Epidermal melanocyte (primary cell): ENCODE measurements at regions not wholly inside any gene's neighbourhood (a gene's known extent, or its start where the extent isn't known, plus 50 kb on each side); places are given as distances from the start of the nearest gene placed in this dataset.
"Not testable (repeated sequence)": the region's sequence is repeated elsewhere in the genome, so short reads cannot be mapped to it uniquely, and the experiment has no call there.

Source experiments
- DNase-seq: peaks from one replicate; pipeline ENCODE4 v3.0.0; 2011; ENCODE audit warnings: low spot score; ENCODE audit not compliant: insufficient read length

DNA sequence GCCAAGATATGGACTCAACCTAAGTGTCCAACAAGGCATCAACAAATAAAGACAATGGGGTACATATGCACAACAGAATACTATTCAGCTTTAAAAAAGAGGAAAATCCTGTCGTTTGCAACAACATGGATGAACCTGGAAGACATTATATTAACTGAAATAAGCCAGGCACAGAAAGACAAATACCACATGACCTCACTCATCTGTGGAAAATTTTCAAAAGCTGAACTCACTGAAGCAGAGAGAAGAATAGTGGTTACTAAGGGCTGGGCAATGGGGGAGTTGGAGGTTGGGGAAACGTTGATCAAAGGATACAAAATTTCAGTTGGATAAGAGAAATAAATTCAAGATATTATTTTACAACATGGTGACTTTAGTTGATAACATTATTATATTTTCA lies 221.4 kb upstream of the PITRM1 start:
- no peak for DNase-seq

DNA sequence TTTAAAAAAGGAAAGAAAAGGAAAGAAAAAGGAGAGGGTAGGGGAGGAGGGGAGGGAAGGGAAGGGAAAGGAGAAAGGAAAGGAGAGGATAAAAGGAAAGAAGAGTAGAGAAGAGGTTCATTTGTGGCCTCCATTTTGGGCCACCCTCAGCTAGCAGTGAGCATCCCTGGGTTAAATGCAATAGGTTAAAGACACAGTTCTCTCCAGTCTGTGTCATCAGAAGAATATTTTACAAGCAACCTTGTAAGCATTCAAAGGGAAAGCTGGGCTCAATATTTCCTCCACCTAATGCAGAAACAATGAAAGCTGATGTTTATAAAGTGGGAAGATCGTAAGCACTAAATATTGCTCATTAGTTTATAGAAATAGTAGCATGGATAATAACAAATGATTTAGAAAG lies 219.1 kb upstream of the PITRM1 start:
- no peak for DNase-seq

DNA sequence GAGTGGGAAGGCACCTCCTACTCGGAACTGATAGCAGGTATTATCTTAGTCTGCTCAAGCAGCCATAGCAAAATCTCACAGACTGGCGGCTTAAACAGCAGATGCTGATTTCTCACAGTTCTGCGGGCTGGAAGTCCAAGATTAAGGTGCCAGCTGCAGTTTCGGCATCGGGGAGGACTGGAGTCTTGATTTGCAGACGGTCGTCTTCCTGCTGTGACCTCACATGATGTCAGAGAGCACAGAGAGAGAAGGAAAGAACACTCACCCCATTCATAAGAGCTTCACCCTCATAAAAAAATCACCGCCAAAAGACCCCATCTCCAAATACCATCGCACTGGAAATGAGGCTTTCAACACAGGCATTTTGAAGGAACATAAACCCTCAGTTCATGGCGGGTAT lies 216.5 kb upstream of the PITRM1 start:
- DNase-seq = no peak

DNA sequence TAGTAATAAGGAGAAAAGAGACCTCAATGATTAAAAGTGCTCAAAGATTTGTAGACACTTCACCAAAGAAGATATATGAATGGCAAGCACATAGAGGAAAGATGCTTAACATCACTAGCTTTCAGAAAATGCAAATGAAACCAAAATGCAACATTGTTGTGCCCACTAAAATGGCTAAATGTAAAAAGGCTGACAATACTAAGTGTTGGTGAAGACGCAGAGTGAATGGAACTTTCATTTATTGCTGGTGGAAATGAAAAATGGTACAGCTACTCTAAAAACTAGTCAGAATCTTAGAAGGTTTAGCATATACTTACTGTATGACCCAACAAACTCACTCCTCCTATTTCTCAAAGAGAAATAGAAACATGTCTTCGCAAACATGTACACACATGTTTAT lies 212.9 kb upstream of the PITRM1 start:
- no peak for DNase-seq

DNA sequence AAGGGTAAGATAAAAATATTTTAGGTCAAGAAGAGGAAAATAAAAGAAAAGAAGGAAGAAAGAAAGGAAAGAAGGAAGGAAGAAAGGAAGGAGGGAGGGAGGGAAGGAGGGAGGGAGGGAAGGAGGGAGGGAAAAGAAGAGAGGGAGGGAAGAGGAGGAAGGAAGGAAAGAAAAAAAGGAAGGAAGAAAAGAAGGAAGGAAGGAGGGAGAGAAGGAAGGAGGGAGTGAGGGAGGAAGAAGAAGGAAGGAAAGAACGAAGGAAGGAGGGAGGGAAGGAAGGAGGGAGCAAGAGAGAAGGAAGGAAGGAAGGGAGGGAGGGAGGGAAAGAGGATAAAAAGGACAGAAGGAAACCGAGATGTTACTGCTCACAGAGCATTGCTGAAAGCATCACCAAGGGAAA lies 209.5 kb upstream of the PITRM1 start:
- DNase-seq = no peak

DNA sequence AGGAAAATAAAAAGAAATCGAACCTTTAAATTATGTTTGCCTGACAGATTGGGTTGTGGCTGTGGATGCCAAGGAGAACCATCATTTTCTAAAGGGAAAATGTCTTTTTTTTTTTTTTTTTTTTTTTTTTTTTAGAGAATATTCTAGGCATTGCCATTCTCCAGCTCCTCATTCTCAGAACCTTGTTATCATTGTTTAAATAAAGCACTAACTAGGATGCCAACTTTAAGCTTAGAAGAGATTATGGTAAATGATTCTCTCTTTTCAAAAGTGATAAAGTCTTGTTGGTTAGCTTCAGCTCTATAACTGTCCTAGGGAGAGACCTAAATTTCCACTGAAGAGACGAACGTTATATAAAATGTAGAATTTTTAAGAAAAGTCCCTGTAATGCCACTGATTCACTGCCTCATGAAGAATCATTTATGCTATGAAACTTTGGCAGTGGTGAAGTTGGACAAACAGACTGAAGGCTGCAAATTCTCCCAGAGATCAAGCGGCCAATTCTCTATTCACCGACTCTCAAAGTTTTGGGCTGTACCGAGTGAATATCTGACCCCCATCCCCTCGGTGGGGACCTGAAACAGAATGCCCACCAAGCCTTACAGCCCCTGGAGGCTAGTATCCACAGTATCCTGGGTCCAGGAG lies 207.9 kb upstream of the PITRM1 start:
- DNase-seq = no peak

DNA sequence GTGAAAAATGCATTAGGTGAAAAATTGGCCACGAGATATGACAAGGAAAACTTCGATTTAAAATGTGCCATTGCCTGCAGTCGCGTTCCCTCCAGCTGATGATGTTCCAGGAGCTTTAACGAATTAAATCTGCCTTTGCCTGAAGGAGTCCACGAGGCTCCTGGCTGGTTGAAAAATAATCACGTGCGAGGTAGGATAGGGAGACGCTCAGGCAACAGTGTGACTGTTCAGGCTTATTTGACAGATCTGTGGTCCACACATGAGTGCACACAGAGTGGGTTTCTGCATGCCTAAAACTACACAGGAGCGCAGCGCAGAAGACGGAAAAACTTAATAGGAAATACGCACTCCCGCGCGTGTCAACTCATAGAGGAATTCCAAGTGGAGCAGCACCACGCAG lies 204.0 kb upstream of the PITRM1 start:
- DNase-seq = no peak

DNA sequence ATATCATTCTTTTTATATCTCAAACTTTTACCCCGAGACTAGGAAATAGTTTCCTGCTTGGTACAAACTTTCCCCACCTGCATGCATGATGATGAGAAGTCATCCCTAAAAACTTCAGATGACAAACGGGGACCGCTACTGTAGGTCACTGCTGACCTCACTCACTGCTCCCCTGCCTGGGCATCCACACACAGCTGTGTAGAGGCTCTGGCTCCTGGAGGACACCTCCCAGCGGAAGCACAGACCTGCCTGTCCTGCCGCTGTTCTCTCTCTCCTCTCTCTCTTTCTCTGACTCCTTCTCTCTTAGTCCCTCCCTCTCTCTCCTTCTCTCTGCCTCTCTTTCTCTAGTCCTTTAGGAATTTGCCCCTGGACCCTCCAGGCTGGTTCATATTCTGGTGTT lies 202.9 kb upstream of the PITRM1 start:
- DNase-seq = no peak

DNA sequence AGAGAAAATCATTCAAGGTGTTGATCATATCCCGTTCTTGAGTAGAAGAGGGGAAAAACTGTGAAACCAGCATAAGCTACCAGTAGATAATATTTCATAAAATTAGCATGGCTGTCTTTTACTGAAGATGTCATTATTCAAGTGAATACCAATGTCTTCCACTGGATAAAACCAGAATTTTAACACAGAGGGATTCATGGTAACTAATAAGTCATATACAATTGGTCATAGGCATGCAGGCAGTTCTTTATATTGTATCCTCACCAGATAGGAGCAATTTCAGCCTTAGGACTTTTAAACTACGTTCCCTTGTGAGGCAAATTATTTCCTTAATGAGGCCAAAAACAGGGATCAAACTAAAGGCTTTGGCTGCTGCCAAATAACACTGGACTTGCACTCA lies 202.3 kb upstream of the PITRM1 start:
- DNase-seq = no peak

DNA sequence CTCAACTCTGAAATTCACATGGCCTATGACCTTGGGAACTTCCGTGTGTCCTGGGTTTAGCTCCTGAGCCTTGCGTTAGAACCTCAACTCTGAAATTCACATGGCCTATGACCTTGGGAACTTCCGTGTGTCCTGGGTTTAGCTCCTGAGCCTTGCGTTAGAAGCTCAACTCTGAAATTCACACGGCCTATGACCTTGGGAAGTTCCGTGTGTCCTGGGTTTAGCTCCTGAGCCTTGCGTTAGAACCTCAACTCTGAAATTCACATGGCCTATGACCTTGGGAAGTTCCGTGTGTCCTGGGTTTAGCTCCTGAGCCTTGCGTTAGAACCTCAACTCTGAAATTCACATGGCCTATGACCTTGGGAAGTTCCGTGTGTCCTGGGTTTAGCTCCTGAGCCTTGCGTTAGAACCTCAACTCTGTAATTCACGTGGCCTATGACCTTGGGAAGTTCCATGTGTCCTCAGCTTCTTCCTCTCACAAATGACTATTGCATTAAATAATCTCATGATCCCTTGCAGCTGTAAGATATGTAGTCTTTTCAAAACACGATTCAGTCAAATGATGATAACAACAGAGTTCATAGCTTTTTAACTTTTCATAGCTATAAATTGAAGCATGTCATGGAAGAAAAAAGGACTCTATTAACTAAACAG lies 200.9 kb upstream of the PITRM1 start:
- DNase-seq = not testable (repeated sequence)

DNA sequence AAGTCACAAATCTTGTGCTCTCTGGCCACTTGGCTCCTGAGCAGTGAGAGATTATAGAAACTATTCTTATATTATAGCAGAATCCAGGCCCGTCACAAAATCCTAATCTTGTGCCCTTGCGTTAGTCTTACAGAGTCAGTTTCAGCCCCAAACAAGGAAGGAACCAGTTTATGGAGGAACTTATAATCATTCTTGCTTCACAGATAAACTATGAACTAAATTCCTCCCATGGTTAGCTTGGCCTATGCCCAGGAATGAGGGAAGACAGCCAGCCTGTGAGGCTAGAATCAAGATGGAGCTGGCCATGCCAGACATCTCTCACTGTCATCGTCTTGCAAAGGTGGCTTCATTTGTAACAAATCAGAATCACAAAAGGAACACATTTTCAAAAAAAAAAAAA lies 199.7 kb upstream of the PITRM1 start:
- no peak for DNase-seq

DNA sequence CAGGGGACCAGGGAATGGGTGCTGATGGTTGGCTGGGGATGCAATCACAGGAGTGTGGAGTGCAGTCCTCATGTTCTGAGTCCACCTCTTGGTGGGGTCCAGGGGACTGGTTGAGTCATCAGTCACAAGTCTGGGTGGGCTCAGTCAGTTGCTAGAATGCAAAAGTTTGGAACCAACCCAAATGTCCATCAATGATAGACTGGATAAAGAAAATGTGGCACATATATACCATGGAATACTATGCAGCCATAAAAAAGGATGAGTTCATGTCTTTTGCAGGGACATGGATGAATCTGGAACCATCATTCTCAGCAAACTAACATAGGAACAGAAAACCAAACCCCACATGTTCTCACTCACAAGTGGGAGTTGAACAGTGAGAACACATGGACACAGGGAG lies 199.0 kb upstream of the PITRM1 start:
- not testable (repeated sequence) for DNase-seq

DNA sequence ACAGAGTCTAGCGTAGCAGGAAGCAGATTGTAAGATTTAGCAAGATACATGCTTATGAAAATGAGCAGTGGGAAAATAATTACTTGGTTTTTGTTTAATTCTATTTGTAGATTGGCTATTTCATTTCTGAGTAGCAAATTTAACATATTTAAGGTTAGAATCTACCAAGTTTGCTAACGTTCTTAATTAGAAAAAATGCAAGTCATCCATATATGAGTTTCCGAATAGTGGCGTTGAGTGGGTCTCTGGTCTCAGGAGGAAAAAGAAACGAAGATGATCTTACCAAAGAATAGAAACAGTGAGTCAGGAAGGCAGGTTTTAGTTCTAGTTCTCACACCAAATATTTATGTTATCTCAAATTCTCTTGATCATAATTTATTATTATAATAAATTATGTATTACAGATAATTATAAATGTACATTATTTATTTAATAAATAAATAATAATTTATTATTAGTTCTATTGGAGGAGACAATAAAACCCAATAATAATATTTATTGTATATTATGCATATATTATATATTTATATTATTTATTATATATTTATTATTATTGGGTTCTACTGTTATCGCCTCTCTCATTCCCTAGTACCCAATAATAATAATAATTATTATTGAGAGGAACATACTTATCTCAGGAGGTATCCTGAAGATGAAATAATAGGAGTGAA lies 194.3 kb upstream of the PITRM1 start:
- DNase-seq = no peak

DNA sequence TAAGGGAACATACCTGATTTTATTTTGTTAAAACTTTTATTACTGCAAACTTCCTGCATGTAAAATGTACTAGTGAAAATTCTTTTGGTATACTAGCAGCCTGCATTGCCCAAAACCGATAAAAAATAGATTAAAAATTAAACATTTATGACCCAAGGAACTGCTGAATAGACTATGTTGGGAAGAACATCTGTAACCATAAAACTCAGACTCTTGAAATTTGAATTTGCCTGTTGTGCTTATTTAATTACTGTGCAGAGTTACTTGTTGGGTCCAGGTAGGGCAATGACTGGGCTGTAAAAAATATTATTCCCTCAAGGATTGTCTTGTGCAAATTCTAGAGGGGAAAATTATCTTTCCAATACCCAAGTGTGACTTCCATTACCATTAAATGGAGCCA lies 193.5 kb upstream of the PITRM1 start:
- no peak for DNase-seq

DNA sequence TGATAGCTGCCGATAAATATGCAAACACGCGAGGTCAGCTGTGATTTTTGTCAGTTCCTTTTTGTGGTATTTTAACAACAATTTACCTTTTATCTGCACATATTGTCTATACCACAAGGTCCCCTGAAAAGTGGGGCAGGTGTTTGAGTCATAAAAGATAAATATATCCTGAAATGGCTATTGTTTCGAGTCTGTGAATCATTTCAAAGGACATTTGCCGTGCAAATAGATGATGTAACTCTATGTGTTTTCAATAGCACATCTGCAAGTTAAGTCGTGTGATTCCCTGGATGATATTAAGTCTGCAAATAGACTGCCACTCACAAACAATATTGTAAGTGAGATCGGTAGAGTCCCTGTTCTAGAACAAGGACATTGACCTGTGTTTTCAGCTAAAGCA lies 193.0 kb upstream of the PITRM1 start:
- DNase-seq = no peak

DNA sequence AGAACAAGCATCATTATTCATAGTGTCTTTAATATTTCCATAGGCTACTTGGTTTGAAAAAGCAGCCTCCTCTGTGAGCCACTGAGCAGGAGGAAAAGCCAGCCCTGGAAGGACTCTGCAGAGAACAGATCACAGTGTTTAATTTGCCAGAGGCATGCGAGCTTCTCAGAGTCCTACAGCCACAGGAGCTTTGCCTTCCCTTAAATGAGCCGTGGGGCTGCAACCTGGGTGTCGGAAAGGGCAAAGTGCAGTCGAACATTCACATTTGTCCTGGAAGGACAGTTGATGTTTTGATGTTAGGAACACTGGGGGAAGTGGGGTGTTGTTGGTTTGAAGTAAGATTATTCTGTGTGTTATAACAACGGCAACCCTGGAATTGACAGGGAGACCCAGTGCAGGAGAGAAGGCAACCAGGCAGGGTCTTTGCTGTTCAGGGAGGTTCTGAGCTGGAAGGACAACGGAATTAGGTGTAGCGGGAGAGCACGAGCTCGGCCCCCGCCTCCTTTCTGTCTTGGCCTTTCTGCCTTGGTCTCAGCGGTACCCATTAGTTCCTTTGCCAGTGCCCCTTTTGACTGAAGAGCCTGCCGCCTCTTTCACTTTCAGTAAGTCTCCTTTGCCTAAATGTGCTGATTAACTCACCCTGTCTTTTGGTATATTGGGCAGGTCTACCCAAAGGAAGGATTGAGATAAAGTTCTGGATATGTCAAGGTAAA lies 192.3 kb upstream of the PITRM1 start:
- no peak for DNase-seq

DNA sequence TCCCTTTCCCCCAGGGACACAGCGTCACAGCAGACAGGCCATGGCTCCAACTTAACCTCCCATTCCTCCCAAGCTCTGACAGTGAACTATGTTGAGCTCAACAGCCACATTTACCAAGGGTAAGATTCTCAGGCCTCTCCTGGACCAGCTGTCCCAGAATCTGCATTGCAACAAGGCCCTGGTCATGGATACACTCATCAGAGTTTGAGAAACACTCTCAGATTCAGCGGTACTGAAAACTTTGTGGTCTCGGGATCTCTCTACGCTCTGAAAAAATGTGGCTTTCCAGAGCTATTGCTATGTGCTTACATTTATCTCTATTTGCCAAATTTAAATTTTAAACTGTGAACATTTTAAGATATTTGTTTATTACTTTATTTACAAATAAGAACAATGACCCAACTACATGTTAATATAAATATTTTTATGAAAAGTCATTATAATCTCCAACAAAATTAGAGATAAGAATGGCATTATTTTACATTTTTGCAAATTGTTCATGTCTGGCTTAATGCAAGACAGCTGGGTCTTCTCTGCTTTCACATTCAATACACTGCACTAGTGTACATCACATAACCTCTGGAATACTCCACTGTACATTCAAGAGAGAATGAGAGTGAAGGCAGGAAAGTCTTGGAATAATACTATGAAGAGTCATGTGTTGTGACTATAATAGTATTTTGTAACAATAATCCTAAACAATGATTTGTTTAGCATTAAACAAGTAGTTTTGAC lies 190.9 kb upstream of the PITRM1 start:
- DNase-seq = no peak

DNA sequence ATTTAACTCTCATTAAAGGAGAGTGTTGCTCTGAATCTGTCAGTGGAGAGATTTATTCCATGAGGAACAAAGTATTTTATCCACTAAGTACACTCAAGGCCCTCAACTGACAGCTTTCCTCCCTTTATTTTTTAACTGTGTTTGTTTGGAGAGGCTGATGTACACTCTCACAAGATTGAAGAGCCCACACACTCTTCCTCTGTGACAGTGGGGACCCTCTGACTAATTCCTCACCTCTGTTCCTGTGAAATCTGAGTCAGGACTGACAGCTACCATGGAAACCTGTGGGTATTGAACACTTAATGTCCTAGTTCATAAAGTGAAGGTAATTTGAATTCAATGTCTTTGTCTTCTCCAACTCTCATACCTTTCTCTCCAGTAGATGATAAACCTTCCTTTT lies 189.8 kb upstream of the PITRM1 start:
- DNase-seq = no peak

DNA sequence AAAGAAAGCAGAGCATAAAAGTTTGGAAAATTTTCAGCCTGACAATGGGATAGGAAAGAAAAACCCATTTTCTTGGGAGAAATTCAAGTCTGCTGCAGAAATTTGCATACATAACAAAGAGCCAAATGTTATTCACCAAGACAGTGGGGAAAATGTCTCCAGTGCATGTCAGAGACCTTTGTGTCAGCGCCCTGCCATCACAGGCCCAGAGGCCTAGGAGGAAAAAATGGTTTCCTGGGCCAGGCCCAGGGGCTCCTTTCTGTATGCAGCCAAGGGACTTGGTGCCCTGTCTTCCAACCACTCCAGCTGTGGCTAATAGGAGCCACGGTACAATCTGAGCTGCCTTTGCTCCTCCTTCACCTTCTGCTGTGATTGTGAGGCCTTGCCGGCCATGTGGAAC lies 189.1 kb upstream of the PITRM1 start:
- no peak for DNase-seq

DNA sequence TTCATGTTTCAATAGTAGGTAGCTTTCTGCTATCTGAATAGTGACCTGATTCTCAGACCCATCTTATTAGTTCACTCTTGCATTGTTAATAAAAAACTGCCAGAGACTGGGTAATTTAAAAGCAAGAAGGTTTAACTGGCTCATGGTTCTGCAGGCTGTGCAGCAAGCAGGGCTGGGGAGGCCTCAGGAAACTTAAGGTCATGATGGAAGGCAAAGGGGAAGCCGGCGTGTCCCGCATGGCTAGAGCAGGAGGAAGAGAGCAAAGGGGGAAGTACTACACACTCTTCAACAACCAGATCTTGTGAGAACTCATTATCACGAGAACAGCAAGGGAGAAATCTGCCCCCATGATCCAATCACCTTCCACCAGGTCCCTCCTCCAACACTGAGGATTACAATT lies 185.2 kb upstream of the PITRM1 start:
- DNase-seq = no peak

DNA sequence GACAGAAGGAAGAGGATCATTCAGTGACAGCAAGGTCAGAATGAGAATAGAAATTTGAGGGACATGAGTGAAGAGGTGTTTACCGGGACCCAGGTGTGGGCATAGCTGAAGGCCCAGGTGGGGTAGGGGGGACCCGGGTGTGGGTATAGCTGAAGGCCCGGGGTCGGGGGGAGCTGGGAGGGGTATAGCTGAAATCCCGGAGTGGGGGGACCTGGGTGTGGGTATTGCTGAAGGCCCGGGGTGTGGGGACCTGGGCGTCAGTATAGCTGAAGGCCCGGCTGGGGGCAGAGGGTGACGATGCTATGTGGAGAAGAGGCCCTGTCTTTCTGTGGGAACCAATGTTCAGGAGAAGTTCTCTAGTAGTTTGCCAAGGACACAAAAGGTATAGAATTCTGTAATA lies 183.0 kb upstream of the PITRM1 start:
- no peak for DNase-seq
